ENCODE measurements at regions not wholly inside any gene's neighbourhood (a gene's known extent, or its start where the extent isn't known, plus 50 kb on each side); places are given as distances from the start of the nearest gene placed in this dataset.

DNA sequence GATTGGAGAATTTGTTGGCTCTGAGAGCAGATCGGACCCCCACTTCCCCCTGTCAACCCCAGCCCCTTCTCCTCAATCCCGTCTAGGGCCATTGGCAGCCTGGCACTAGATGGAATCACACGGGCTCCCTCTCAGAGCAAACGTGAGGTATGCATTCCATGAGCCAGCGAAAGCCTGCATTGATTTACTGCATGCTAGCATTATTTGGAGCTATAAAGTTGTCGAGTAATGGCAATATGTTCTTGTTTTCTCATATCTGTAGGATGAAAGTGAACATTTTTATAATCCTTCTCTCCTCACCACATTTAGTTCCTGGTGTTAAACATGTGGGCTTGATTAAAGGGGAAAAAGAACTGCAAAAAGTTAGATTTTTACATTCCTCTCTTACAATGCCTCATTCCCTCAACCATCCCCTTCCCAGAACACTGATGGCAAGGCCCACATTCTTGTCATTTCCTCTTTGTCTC is 159.2 kb downstream of the SPRY1 start:
- Mint-ChIP-seq H3K36me3 (ENCODE audit: low read depth) (no peaks in the 10 kb centered on the region), H3K27ac (no peak overlapping the region), H3K4me1 (no peaks in the 10 kb centered on the region), H3K9me3 (no peaks in the 10 kb centered on the region), H3K4me3 (no peak overlapping the region), H3K27me3 (peaks cover 9% of the 10 kb centered on the region)
- CTCF ChIA-PET: interaction anchor here (0.7 to 1.7 kb wide), 2 partner anchors 8 to 433 kb away, joined by 3 to 6 read pairs; no protein-coding TSS in a partner anchor
- no peak for DNase-seq
- POLR2A ChIA-PET: no interaction called here

DNA sequence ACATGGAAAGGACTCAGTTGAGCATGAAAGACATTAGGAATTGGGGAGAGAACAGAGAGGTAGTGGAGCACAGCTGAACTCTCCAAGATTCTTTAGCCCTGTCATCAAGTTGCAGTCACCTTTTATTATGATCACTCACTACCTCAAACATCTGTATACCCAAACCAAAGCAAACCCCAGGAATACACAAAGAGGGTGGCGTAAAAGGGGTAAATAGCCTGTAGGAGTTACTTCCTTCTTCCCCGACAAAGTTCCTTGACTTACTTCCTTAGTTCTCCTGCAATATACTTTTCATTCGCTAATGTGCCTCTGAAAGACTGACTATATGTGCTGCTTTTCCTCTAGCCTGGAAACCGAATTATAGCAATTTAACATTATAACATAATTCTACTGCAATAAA is 159.9 kb downstream of the SPRY1 start:
- no peak overlapping the region for H3K4me3 Mint-ChIP-seq
- ChIA-PET POLR2A (no interaction called here), CTCF (no interaction called here)
- H3K36me3 Mint-ChIP-seq (ENCODE audit: low read depth): no peaks in the 10 kb centered on the region
- no peak for DNase-seq
- H3K27ac Mint-ChIP-seq: no peak overlapping the region
- peaks cover 9% of the 10 kb centered on the region for H3K27me3 Mint-ChIP-seq
- H3K4me1 Mint-ChIP-seq: no peaks in the 10 kb centered on the region
- H3K9me3 Mint-ChIP-seq: no peaks in the 10 kb centered on the region

DNA sequence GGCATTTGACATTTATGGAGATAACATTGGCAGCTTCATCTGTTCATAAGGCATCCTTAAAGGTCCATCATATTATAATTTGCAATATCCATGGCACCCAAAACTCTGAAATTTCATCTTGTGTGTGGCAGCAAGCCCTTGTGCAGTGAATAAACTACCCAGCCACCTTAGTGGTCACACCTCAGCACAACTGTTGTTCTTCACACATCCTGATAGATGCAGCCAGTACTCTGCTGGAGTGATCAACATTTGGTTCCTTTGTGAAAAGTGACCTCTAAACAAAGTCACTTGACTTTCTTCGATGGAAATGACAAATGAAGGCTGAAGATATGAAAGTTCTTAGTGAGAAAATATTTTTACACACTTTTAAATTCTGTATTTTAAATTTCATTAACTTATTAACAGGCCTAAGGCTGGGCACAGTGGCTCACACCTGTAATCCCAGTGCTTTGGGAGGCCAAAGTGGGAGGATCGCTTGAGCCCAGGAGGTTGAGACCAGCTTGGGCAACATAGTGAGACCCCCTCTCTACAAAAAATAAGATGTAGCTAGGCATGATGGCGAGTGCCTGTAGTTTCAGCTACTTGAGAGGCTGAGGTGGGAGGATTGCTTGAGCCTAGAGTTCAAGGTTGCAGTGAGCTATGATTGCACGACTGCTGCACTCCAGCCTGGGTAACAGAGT is 161.4 kb downstream of the SPRY1 start:
- no peaks in the 10 kb centered on the region for H3K4me1 Mint-ChIP-seq
- CTCF ChIA-PET: no interaction called here
- no peak overlapping the region for H3K27ac Mint-ChIP-seq
- POLR2A ChIA-PET: no interaction called here
- no peak for DNase-seq
- H3K9me3 Mint-ChIP-seq: no peaks in the 10 kb centered on the region
- no peaks in the 10 kb centered on the region for H3K36me3 Mint-ChIP-seq (ENCODE audit: low read depth)
- no peak overlapping the region for H3K4me3 Mint-ChIP-seq
- peaks cover 10% of the 10 kb centered on the region for H3K27me3 Mint-ChIP-seq

GRCh38 chr4:123558865-123559264 is 162.3 kb downstream of the SPRY1 start:
- no peaks in the 10 kb centered on the region for H3K9me3 Mint-ChIP-seq
- H3K27ac Mint-ChIP-seq: no peak overlapping the region
- ChIA-PET POLR2A (no interaction called here), CTCF (no interaction called here)
- H3K4me1 Mint-ChIP-seq: no peaks in the 10 kb centered on the region
- H3K36me3 Mint-ChIP-seq (ENCODE audit: low read depth): no peaks in the 10 kb centered on the region
- DNase-seq: no peak
- H3K27me3 Mint-ChIP-seq: peaks cover 11% of the 10 kb centered on the region
- no peak overlapping the region for H3K4me3 Mint-ChIP-seq

DNA sequence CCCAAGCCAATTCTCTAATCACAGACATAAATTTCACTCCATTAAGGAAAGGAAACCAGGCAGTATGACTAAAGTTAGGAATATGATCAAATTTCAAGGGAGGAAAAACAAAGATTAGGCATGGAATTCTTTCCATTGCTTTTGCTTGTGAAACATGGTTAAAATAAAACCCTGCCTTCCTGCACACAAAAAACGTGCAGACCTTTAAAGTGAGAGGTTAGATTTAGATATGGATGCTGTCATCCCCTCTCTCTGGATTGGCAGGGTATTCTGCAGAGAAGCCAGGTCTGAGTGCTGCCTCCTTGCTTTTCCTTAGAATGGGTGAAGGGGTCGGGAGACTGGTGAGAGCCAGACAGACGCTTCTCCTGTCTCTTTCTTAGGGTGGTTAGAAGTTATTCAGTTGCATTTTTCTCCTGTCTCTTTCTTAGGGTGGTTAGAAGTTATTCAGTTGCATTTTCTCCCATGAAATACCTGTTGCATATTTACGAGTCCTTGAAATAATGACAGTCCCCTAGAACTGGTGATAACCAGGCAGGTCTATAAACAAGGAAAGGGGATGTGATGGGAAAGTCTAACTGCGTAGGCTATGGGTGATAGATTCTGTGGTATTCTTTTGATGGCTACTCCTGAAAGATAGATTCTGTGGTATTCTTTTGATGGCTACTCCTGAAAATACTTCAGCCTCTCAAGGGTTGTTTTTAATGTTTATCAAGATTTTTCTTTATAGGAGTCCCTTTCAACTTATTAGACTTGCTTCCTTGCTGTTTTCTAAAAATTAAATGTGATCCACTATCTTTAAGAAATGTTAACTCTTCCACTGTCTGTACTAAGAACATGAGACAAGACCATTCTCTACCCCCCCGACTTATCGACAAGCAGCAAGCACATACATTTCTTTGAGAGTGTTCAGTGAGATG is 163.6 kb downstream of the SPRY1 start:
- peaks cover 1% of the 10 kb centered on the region for H3K4me1 Mint-ChIP-seq
- no peak overlapping the region for H3K27ac Mint-ChIP-seq
- H3K4me3 Mint-ChIP-seq: no peak overlapping the region
- ChIA-PET POLR2A (no interaction called here), CTCF (no interaction called here)
- H3K9me3 Mint-ChIP-seq: no peaks in the 10 kb centered on the region
- DNase-seq: no peak
- peaks cover 11% of the 10 kb centered on the region for H3K27me3 Mint-ChIP-seq
- H3K36me3 Mint-ChIP-seq (ENCODE audit: low read depth): no peaks in the 10 kb centered on the region

- Mint-ChIP-seq H3K36me3 (ENCODE audit: low read depth) (no peaks in the 10 kb centered on the region), H3K27ac (no peak overlapping the region), H3K27me3 (peaks cover 11% of the 10 kb centered on the region), H3K9me3 (no peaks in the 10 kb centered on the region), H3K4me3 (no peak overlapping the region), H3K4me1 (peaks cover 1% of the 10 kb centered on the region)
- POLR2A ChIA-PET: no interaction called here
- CTCF ChIA-PET: no interaction called here
- no peak for DNase-seq
Measured at GRCh38 chr4:123561525-123561924, 164.9 kb downstream of the SPRY1 start.

DNA sequence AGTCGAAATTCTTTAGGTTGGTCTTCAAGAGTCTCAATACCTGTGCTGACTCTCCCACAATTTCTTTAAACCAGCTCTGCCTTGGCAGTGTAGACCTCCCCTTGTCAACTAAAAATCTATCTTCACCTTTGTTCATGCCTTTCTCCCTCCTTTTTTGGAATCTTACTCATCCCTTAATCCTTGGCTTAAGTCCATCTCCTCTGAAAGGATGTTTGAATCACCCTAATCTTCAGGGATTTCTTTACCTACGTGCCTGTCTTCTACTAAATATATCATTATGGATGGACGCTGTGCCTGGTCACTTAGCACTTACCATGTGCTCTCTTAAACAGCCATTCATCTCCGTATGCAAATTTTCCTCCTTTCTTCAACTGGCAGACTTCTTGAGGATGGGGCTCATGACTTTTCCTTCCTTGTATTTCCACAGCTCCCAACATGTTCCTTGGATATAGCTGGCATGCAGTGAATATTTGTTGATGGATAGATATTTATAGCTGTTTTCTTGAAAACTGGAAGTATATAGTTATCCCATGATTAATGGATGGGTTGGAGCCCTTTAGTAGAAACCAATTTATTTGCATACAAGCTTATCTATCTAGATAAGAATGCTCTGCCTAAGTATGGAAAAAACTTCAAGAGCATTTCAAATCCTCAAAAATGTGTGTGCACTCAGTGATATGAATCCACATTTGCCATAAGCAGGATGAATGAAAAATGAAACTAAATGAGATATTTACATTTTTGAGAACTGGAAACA is 166.6 kb downstream of the SPRY1 start:
- POLR2A ChIA-PET: no interaction called here
- CTCF ChIA-PET: interaction anchor here (1.7 to 2.6 kb wide), 2 partner anchors 8 to 172 kb away, joined by 6 to 7 read pairs; no protein-coding TSS in a partner anchor
- no peak for DNase-seq
- peaks cover 1% of the 10 kb centered on the region for H3K4me1 Mint-ChIP-seq
- no peak overlapping the region for H3K27ac Mint-ChIP-seq
- H3K27me3 Mint-ChIP-seq: peaks cover 17% of the 10 kb centered on the region
- H3K4me3 Mint-ChIP-seq: no peak overlapping the region
- no peaks in the 10 kb centered on the region for H3K36me3 Mint-ChIP-seq (ENCODE audit: low read depth)
- H3K9me3 Mint-ChIP-seq: no peaks in the 10 kb centered on the region

DNA sequence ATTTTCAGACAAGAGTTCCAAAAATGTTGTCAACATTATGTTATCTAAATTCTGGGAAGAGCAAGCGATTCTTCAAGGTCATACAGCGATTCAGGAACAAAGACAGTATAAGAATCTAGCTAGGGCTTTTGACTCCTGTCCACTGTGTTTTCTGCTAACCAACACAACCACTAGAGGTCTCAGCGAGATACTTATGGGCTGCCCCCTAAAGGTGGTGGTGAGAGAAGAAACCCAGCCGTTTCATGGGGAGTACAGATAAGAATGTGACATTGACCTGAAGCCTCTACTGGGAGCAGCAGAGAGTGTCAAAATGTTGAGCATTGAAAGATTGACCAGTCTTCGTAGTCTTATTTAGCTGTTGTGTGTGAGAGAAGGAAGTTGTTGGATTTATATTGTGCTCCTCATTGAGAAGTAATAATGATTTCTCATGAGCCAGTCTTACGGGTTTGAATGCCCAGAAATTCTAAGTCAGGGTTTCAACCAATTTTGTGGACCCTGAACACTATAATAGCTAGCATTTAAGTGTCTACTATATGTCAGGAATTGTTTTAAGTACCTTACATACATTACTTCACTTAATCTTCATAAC is 168.3 kb downstream of the SPRY1 start:
- POLR2A ChIA-PET: no interaction called here
- Mint-ChIP-seq H3K9me3 (no peaks in the 10 kb centered on the region), H3K36me3 (ENCODE audit: low read depth) (no peaks in the 10 kb centered on the region), H3K4me3 (no peak overlapping the region), H3K27me3 (peaks cover 15% of the 10 kb centered on the region), H3K27ac (no peak overlapping the region), H3K4me1 (peaks cover 1% of the 10 kb centered on the region)
- CTCF ChIA-PET: interaction anchor here (0.6 to 2.6 kb wide), 20 partner anchors 9 to 697 kb away, joined by 3 to 7 read pairs (median 3); no protein-coding TSS in a partner anchor
- DNase-seq: peak; percentile 51

GRCh38 chr4:123568936-123569335 is 172.3 kb downstream of the SPRY1 start:
- no peak for DNase-seq
- Mint-ChIP-seq H3K9me3 (no peaks in the 10 kb centered on the region), H3K36me3 (ENCODE audit: low read depth) (no peaks in the 10 kb centered on the region), H3K4me3 (no peak overlapping the region), H3K27me3 (peaks cover 6% of the 10 kb centered on the region), H3K4me1 (peaks cover 1% of the 10 kb centered on the region), H3K27ac (no peak overlapping the region)
- ChIA-PET CTCF (no interaction called here), POLR2A (no interaction called here)

DNA sequence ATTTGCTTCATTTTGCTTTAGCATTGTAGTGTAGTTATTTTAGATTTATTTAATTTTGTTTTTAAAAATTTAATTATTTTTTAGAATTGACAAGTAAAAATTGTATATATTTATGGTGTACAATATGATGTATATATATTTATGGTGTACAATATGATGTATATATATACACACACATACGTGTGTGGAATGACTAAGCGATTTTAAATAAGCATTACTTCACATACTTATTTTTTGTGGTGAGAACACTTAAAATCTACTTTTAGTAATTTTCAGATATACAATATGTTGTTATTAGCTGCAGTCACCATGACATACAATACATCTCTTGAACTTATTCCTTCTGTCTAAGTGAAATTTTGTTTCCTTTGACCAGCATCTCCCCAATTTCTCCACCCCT is 172.9 kb downstream of the SPRY1 start:
- Mint-ChIP-seq H3K9me3 (no peaks in the 10 kb centered on the region), H3K4me1 (peaks cover 1% of the 10 kb centered on the region), H3K27ac (no peak overlapping the region), H3K27me3 (peaks cover 6% of the 10 kb centered on the region), H3K4me3 (no peak overlapping the region), H3K36me3 (ENCODE audit: low read depth) (no peaks in the 10 kb centered on the region)
- ChIA-PET CTCF (no interaction called here), POLR2A (no interaction called here)
- no peak for DNase-seq

DNA sequence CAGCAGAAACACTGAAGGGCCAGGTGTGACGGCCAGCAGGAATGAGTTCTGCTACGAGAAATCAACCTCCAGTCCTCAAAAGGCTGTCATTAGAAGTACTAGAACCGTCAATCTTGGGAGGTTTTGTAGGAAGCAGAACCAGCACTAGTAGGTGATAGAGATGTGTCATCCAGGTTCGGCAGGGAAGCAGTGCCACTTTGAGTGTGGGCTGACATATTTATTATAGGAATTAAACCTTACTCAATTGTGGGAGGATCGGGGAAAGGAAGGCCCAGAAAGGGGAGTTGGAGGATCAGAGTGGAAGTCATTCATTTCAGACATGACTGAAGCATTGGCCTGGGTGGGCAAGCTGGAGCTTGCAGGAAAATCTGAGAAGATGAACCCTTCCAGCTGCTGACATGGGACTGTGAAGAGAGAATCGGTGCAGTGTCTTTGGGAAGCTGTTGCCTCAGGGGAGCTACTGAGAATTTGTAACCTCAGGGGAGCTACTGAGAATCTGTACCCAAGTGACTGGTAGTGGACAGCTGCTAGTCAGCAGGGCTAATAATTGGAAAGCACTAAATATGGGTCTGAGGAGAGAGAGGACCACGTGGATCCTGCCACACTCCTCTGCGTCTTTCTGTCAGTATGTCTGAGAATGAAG is 177.4 kb downstream of the SPRY1 start:
- Mint-ChIP-seq H3K27me3 (no peaks in the 10 kb centered on the region), H3K4me3 (no peak overlapping the region), H3K4me1 (no peaks in the 10 kb centered on the region), H3K36me3 (ENCODE audit: low read depth) (no peaks in the 10 kb centered on the region), H3K9me3 (no peaks in the 10 kb centered on the region), H3K27ac (no peak overlapping the region)
- no peak for DNase-seq
- ChIA-PET CTCF (interaction anchor here (1.0 kb wide), 1 partner anchor 9 kb away, joined by 3 read pairs; no protein-coding TSS in a partner anchor), POLR2A (no interaction called here)

- Mint-ChIP-seq H3K4me3 (no peak overlapping the region), H3K4me1 (no peaks in the 10 kb centered on the region), H3K27ac (no peak overlapping the region), H3K27me3 (no peaks in the 10 kb centered on the region), H3K36me3 (ENCODE audit: low read depth) (no peaks in the 10 kb centered on the region), H3K9me3 (peaks cover 3% of the 10 kb centered on the region)
- no peak for DNase-seq
- ChIA-PET POLR2A (no interaction called here), CTCF (no interaction called here)
Measured at GRCh38 chr4:123575291-123575690, 178.7 kb downstream of the SPRY1 start.
